SH-SY5Y (cell line): ENCODE measurements at regions not wholly inside any gene's neighbourhood (a gene's known extent, or its start where the extent isn't known, plus 50 kb on each side); places are given as distances from the start of the nearest gene placed in this dataset.

ENCODE experiments used
- GATA2 ChIP-seq: IDR thresholded peaks from 2 replicates; pipeline ENCODE4 v1.6.1; 2011; ENCODE audit warnings: mild to moderate bottlenecking, low read depth, low read length
- GATA3 ChIP-seq: IDR thresholded peaks from 2 replicates; pipeline ENCODE4 v1.6.1; 2011; ENCODE audit warnings: low read depth, mild to moderate bottlenecking, low read length, moderate library complexity

GRCh38 chr6:165186441-165187205 lies 122.8 kb downstream of the C6orf118 start:
- TF ChIP-seq GATA3 (no peak), GATA2 (no peak)
